Kidney epithelial cell (primary cell): ENCODE measurements at regions not wholly inside any gene's neighbourhood (a gene's known extent, or its start where the extent isn't known, plus 50 kb on each side); places are given as distances from the start of the nearest gene placed in this dataset.

Experiments
- DNase-seq: peaks from one replicate; pipeline ENCODE4 v3.0.0-alpha.2; 2010; ENCODE audit warnings: low read depth
- H3K27me3 ChIP-seq: 2 replicates; pipeline ENCODE4 v1.6.0; 2011; ENCODE audit warnings: low read length; ENCODE audit not compliant: control insufficient read depth, insufficient read depth
- H3K36me3 ChIP-seq: 2 replicates; pipeline ENCODE4 v1.5.1; 2011; ENCODE audit warnings: low read length; ENCODE audit not compliant: control insufficient read depth, insufficient read depth
- H3K4me3 ChIP-seq: 2 replicates; pipeline ENCODE4 v1.5.1; 2011; ENCODE audit warnings: low read depth, mild to moderate bottlenecking, control low read depth, low read length
- CTCF ChIP-seq: IDR thresholded peaks from 2 replicates; pipeline ENCODE4 v1.5.1; 2011; ENCODE audit warnings: mild to moderate bottlenecking, moderate library complexity, low read length, control low read depth, inconsistent platforms; ENCODE audit not compliant: insufficient read depth, poor library complexity, severe bottlenecking

- Histone ChIP-seq H3K27me3 (peaks cover 2% of the 10 kb centered on the region), H3K4me3 (no peak overlapping the region), H3K36me3 (no peaks in the 10 kb centered on the region)
- no peak for TF ChIP-seq CTCF
- no peak for DNase-seq
These were observed 212.3 kb upstream of the PMEPA1 start for GRCh38 chr20:57922083-57922482.

- Histone ChIP-seq H3K27me3 (peaks cover 2% of the 10 kb centered on the region), H3K36me3 (no peaks in the 10 kb centered on the region), H3K4me3 (no peak overlapping the region)
- no peak for DNase-seq
- TF ChIP-seq CTCF: no peak
These were observed 211.9 kb upstream of the PMEPA1 start for GRCh38 chr20:57921676-57922075.

GRCh38 chr20:57920971-57921370, 211.2 kb upstream of the PMEPA1 start:
- H3K36me3 ChIP-seq: no peaks in the 10 kb centered on the region
- H3K4me3 ChIP-seq: no peak overlapping the region
- no peak for DNase-seq
- no peak for TF ChIP-seq CTCF
- peaks cover 2% of the 10 kb centered on the region for H3K27me3 ChIP-seq

- no peak for DNase-seq
- H3K36me3 ChIP-seq: no peaks in the 10 kb centered on the region
- peaks cover 2% of the 10 kb centered on the region for H3K27me3 ChIP-seq
- no peak overlapping the region for H3K4me3 ChIP-seq
- TF ChIP-seq CTCF: no peak
These were observed 209.2 kb upstream of the PMEPA1 start for GRCh38 chr20:57919049-57919448.

GRCh38 chr20:57918551-57918950, 208.7 kb upstream of the PMEPA1 start:
- Histone ChIP-seq H3K36me3 (no peaks in the 10 kb centered on the region), H3K27me3 (peaks cover 2% of the 10 kb centered on the region), H3K4me3 (no peak overlapping the region)
- DNase-seq: no peak
- TF ChIP-seq CTCF: no peak

- no peak for TF ChIP-seq CTCF
- H3K4me3 ChIP-seq: no peak overlapping the region
These were observed 204.4 kb upstream of the PMEPA1 start for GRCh38 chr20:57914205-57914604.

More at GRCh38 chr20:57914205-57914604, 204.4 kb upstream of the PMEPA1 start:
- no peaks in the 10 kb centered on the region for H3K27me3 ChIP-seq
- H3K36me3 ChIP-seq: no peaks in the 10 kb centered on the region
- no peak for DNase-seq
